ENCODE measurements at regions not wholly inside any gene's neighbourhood (a gene's known extent, or its start where the extent isn't known, plus 50 kb on each side); places are given as distances from the start of the nearest gene placed in this dataset.

GRCh38 chr15:70324001-70324974, 226.6 kb upstream of the TLE3 start:
- TF ChIP-seq CTCF (IDR thresholded peaks at IDR 0.05) (no peak), POLR2A (IDR thresholded peaks at IDR 0.05) (no peak)
